EH (cell line): ENCODE measurements at regions not wholly inside any gene's neighbourhood (a gene's known extent, or its start where the extent isn't known, plus 50 kb on each side); places are given as distances from the start of the nearest gene placed in this dataset.

Source experiments
- DNase-seq: peaks from one replicate; pipeline ENCODE4 v3.0.0-alpha.2; 2015; ENCODE audit warnings: low read depth

GRCh38 chr13:36493046-36493445, 60.8 kb downstream of the CCNA1 start:
- no peak for DNase-seq

DNA sequence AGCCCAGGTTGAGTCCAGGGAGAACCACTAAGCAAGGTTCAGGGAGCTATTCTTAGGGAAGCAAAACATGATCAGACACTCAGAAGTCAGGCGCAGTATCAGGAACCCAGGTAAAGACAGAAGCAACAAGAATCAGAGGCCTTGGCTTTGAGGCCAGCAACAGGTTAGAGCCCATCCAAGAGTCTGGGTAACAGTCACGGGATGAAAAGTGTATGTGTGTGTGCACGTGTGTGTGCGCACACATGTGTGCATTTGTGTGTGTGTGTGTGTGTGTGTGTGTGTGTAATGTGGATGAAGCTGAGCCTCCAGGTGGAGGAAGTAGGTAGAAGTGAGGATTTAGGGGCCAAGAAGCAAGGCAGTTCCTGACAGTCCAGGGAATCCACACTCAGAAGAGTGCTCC, 63.1 kb downstream of the CCNA1 start:
- no peak for DNase-seq

DNA sequence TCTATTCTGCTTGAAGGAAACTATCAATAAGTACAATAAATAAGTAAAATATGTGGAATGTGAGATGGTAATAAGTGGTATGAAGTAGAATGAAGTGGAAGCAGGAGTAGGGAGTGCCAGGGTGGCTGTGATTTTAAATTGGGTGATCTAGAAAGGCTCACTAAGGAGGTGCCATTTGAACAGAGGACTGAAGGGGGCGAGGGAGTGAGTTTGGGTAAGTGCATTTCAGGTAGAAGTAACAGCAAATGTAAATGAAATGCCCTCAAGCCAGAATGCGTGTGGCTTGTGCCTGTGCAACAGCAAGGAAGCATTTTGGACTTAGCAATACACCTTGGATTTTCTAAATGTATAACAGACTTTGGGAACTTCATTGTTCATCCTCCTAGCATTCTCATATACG, 77.1 kb downstream of the CCNA1 start:
- no peak for DNase-seq

DNA sequence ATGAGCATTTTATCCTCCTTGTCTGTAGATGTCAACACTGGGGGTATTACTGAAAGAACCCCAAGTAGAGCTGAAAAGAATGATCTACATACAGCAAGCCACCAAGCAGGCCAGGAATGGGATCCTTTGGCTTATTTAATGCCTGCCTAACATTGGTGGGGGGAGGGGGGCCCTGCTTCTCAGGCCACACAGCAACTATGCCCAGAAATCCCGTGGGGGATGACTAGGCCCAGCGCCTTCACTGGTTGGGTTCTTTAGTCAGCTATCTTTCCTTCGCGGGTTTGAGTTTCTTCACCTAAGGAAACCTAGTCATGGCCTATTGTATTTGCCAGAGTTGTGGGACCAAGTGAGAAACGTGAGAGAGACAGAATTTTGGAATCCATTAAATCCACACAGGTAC, 80.5 kb downstream of the CCNA1 start:
- DNase-seq = no peak

DNA sequence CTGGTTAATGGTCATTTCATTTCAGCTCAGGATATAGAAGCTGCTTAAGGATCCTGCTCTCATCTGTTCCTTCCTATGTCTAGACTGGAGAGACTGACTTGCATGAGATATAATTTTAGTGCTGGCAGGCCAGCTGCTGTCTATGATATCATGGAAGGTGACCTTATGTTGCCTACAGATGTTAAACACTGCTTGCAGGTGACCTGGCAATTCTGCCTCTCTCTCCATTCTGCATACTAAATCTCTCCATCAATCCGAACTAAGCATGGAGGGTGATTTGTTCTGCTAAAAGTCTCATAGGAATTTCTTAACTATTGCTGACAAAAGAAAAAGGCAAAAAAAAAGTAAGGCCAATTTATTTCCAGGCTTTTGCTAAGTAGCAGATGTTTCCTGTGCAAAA, 81.0 kb downstream of the CCNA1 start:
- DNase-seq = no peak

GRCh38 chr13:36515466-36515865, 83.2 kb downstream of the CCNA1 start:
- DNase-seq = no peak

- no peak for DNase-seq
Observed at GRCh38 chr13:36516225-36516624, 83.9 kb downstream of the CCNA1 start.

GRCh38 chr13:36518707-36519106, 86.4 kb downstream of the CCNA1 start:
- no peak for DNase-seq

GRCh38 chr13:36519432-36519831, 87.1 kb downstream of the CCNA1 start:
- DNase-seq = no peak

DNA sequence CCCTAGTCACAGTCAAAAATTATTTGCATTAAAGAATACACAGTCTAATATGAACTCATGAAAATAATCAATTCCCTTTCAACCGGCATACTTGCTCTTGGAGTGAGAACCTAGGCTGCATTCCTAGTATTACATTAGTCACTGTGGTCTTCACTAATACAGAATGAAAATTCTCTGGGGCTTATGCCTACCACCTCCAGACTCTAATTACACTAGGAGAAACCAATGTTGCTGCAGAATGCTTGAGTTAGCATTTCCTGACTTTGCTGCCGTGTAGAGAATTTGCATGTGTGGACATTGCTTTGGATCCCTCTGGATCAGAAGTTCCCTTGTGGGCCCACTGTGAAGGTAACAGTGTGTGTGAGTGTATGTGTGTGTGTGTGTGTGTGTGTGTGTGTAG, 87.8 kb downstream of the CCNA1 start:
- DNase-seq = no peak

DNA sequence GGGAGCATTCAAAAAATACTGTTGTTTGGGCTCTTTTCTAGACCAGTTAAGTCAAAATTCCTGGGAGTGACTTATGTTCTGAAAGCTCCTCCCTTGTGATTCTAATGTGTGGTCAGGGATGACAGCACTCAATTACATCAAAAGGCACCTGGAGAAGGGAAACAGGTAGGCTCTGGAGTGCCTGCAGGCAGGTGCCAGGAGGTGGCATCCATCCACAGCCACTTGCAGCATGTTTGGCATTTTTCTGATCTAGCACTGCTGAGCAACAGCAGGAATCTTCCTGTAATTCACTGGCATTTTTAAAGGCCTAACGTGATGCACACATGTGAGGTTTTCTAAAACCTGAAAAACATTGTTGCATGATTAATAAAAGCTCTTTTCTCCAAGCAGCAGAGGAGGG, 94.6 kb downstream of the CCNA1 start:
- DNase-seq = no peak

- no peak for DNase-seq
Observed at GRCh38 chr13:36528105-36528504, 95.8 kb downstream of the CCNA1 start.

DNA sequence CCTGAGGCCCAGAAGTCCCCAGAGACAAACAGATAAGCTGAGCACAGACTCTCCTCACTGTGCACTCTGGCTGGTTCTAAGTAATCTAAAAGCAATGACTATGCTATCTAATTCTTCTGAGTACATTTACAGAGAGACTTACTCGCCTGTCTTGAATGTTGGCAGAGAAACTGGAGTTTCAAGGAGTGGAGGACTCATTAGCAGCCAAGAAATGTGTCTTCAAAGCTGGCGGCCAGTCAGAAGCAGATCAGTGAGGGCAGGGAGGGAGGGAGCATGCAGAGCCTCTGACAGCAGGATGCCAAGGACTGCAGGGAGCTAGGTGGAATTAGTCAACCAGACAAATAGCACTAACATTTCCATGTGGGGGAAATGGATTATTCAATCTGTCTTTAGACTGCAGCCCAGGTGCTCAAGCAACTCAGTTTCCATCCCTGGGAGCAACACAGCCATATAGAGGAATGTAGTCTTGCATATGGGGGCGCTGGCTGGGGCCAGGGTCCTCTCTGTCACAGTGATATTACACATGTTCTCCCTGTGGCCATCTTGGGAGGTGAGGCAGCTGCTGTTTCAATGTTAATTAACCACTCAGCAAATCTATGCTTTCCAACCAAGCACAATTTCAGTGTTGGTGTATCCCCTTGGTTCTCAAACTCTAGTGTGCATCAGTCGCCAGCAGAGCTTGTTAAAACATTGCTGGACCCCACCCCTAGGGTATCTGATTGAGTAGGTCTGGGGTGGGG, 97.9 kb downstream of the CCNA1 start:
- DNase-seq = no peak

DNA sequence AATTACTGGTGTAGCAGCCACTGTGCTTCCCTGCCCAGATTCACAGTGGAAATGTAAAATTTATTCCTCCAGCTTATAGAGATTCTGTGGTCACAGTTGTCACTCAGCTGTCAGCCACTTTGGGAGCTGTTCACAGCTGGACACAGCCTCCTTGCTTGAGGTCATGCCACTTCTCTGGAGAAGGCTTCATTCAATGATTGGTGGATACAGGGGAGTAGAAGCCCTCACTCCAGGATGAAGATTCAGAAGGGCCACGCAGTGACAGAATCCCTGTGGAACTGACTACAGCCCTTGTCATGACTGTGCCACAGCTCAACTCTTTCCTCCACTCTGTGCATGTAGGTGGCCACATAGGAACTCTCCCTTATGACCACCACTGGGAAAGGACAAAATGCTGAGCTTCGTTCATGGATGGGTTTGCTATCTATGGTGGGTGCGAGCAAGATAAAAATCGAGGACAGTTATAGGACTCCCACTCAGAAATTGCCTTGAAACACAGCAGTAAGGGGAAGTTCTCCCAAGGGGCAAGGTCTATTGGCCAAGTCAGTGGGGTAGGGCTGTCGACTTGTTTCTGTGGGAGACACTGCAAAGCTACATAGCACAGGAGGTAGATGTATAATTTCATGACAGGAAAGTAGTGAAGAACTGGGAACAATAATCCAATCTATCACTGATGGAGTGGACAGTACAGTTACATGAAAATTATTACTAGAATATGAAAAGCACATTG, 98.7 kb downstream of the CCNA1 start:
- DNase-seq = no peak

GRCh38 chr13:36531746-36532486, 99.6 kb downstream of the CCNA1 start:
- DNase-seq = peak; percentile 18

GRCh38 chr13:36533806-36534205, 101.5 kb downstream of the CCNA1 start:
- no peak for DNase-seq

GRCh38 chr13:36536546-36536945, 104.3 kb downstream of the CCNA1 start:
- no peak for DNase-seq

- no peak for DNase-seq
Observed at GRCh38 chr13:36543671-36544070, 111.4 kb downstream of the CCNA1 start.

- DNase-seq = no peak
Observed at GRCh38 chr13:36548129-36548528, 115.8 kb downstream of the CCNA1 start.

DNA sequence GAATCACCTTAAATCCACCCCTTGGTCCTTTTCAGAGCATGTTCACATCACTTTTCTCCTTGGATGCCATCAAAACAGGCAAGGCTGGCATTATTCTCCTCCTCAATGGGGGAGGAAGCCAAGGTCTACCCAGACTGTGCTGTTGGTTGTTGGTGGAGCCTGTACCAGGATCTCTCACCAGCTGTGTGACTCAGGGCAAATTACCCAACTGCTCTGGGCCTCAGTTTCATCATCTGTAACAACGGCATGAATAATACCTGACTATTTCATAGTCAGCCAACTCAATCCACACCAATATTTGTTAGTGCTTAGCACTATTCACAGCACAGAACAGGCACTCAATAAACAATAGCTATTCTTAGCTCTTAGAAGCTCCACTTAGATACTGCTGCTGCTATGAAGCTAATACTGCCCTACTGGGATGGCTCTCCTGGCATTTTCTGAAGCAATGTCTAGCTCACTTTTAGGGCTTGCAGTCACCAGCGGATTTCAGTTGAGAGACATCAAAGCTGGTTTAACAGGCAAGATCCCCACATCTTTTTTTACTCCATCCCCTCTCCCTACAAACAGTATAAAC, 116.9 kb downstream of the CCNA1 start:
- no peak for DNase-seq

- no peak for DNase-seq
Observed at GRCh38 chr13:36549755-36550154, 117.5 kb downstream of the CCNA1 start.

GRCh38 chr13:36550177-36550576, 117.9 kb downstream of the CCNA1 start:
- DNase-seq = no peak

- DNase-seq = no peak
Observed at GRCh38 chr13:36551445-36551844, 119.2 kb downstream of the CCNA1 start.
